AG04449 (cell line): ENCODE measurements at regions not wholly inside any gene's neighbourhood (a gene's known extent, or its start where the extent isn't known, plus 50 kb on each side); places are given as distances from the start of the nearest gene placed in this dataset.

Experiments used
- CTCF ChIA-PET: fragments of 350-600 bp; formaldehyde crosslinking; extraction: SDS; loops from one replicate; lab custom pipeline; 2021; ENCODE audit warnings: antibody characterized with exemption; lab: Yijun Ruan, JAX
- POLR2A ChIA-PET: fragments of 400-600, 350-600 bp; formaldehyde crosslinking; extraction: SDS; loops from one replicate; lab custom pipeline; 2020; ENCODE audit warnings: antibody characterized with exemption, inconsistent platforms; lab: Yijun Ruan, JAX
- DNase-seq: peaks from one replicate; pipeline ENCODE4 v3.0.0-alpha.2; 2010; ENCODE audit warnings: low read depth, low spot score
- H3K4me3 ChIP-seq: 2 replicates; pipeline ENCODE4 v1.5.1; 2011; ENCODE audit warnings: low read depth, mild to moderate bottlenecking, control low read depth, low read length
- CTCF ChIP-seq: IDR thresholded peaks from one replicate; pipeline ENCODE4 v1.5.1; 2011; ENCODE audit warnings: mild to moderate bottlenecking, moderate library complexity, low read length, control low read depth, inconsistent platforms; ENCODE audit not compliant: insufficient read depth; ENCODE audit errors: missing control alignments

DNA sequence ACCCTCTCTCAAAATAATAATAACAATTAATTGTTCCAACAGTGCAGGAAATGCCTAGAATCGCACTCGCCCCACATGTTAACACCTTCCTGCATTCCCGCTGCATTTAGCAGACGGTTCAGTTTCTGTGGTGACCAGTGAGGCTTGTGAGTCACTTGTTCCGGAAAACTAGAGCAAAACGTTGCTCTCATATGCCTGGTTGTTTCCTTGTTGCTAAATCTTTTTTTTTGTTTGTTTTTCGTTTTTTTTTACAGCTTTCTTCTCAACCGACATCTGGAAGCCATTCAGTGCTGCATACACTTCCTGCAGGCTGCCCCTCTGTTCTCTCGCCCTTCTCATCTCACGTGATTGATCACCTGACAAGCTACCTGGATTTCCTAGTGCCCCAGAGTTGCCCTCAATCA, 56.9 kb upstream of the TMPRSS2 start:
- peak; percentile 7 for DNase-seq
- ChIA-PET POLR2A (no interaction called here), CTCF (no interaction called here)
- H3K4me3 ChIP-seq: no peak overlapping the region
- TF ChIP-seq CTCF: no peak

DNA sequence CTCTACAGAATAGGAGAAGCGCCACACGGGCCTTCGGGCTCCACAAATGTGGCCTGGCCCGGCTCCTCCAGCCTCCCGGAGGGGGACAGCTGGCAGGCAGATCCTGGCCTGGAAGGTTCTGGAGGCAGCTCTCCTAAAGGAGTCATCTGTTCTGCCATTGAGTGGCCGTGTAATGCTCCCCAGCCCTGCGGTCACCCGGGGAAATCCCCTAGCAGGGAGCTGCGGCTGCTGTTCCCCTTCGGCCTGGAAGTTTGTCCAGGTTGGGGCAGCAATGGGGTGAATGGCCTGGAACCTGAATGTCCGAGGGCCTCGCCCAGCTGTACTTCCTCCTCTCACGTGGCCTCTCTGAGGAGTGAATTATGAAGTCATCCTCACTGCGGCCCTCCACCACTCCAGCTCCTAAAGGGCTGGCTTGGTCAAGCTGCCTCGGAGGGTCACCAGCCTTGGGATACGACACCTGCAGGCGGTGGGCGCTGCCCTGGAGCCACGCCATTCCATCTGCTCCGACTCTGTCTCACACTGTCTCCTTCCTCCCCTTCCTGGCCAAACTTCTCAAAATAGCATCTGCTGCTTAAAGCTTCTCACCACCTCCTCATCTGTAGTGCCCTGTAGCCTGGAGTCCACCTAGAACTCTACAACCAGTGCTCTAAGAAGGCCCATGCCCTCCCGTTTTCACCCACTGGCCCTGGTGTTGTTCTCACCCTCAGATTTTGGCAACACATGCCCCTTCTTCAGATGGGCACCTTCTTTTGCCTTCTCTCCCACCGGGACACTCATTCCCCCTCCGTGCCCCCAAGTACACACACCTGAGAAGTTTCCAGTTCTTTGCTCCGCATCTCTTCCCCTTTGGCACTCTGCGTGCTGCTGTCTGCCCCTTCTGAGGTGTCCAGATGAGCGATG, 54.4 kb upstream of the TMPRSS2 start:
- ChIA-PET POLR2A (no interaction called here), CTCF (no interaction called here)
- H3K4me3 ChIP-seq: no peak overlapping the region
- no peak for DNase-seq
- TF ChIP-seq CTCF: no peak

DNA sequence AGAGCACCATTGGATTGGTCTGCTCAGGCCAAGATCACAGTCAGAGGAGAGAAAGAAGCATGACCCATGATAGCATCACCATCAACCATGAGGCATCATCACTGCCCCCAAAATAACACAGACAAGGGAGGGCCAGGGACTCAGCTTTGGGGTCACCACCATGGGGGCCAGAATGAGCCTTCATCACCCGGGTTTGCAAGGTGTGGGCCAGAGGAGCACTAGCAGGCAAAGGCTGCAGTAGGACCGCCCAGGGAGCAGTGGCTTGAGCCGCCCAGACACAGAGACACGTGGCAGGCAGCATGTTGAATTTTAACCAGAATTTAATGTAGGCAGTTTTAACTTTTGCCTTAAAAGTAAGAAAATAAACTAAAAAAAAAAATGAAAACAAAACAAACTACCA, 53.7 kb upstream of the TMPRSS2 start:
- no peak for TF ChIP-seq CTCF
- DNase-seq: no peak
- no peak overlapping the region for H3K4me3 ChIP-seq
- POLR2A ChIA-PET: no interaction called here
- CTCF ChIA-PET: no interaction called here

DNA sequence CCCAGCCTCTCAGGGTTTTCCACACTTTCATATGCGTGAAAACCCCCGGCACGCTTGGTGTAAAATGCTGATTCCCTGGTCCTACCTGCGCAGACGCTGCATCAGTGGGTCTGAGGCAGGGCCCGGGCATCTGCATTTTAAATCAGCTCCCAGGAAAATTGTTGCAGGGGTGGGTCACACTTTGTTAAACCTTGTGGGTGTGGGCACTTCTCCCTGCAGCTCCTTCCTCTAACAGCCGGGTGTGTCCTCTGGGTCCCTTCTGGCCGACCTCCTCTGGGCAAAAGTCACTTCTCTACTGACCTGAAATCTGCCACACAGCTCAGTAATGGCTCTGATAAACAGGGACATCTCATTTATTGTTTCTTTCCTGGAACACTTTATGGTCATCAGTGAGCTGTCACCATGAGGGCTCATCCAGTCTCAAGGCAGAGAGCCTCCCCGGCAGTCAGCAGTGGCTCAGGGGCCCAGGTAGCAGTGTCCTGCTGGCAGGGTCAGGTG, 52.8 kb upstream of the TMPRSS2 start:
- no peak for TF ChIP-seq CTCF
- no peak overlapping the region for H3K4me3 ChIP-seq
- ChIA-PET CTCF (no interaction called here), POLR2A (no interaction called here)
- no peak for DNase-seq

GRCh38 chr21:41559658-41560631, 52.0 kb upstream of the TMPRSS2 start:
- DNase-seq: no peak
- CTCF ChIA-PET: interaction anchor here (0.7 kb wide), 1 partner anchor 20 kb away, joined by 3 read pairs; no protein-coding TSS in a partner anchor
- no peak overlapping the region for H3K4me3 ChIP-seq
- TF ChIP-seq CTCF: no peak
- POLR2A ChIA-PET: no interaction called here
